Stimulated activated CD4-positive, alpha-beta T cell treated with anti-CD3 and anti-CD28 coated beads, Interleukin-4, amount 100 ng/mL, for 1 hour (primary cell): ENCODE measurements at regions not wholly inside any gene's neighbourhood (a gene's known extent, or its start where the extent isn't known, plus 50 kb on each side); places are given as distances from the start of the nearest gene placed in this dataset.
"Not testable (repeated sequence)": the region's sequence is repeated elsewhere in the genome, so short reads cannot be mapped to it uniquely, and the experiment has no call there.

Source experiments
- DNase-seq: peaks from one replicate; pipeline ENCODE4 v3.0.0-alpha.2; 2020

- DNase-seq: not testable (repeated sequence)
Observed at GRCh38 chr21:5138687-5139086, 5382.7 kb upstream of the TPTE start.

- not testable (repeated sequence) for DNase-seq
Observed at GRCh38 chr21:5139528-5139927, 5381.9 kb upstream of the TPTE start.

GRCh38 chr21:5143011-5143410 lies 5378.4 kb upstream of the TPTE start:
- not testable (repeated sequence) for DNase-seq

GRCh38 chr21:5144731-5145130 lies 5376.7 kb upstream of the TPTE start:
- not testable (repeated sequence) for DNase-seq

GRCh38 chr21:5147685-5148084 lies 5373.7 kb upstream of the TPTE start:
- DNase-seq: not testable (repeated sequence)

GRCh38 chr21:5149222-5149621 lies 5372.2 kb upstream of the TPTE start:
- not testable (repeated sequence) for DNase-seq

GRCh38 chr21:5153842-5154640 lies 5367.3 kb upstream of the TPTE start:
- DNase-seq: not testable (repeated sequence)

- peak; percentile 80 for DNase-seq
Observed at GRCh38 chr21:5154641-5154982, 5366.8 kb upstream of the TPTE start.

GRCh38 chr21:5162693-5163574 lies 5358.4 kb upstream of the TPTE start:
- DNase-seq: not testable (repeated sequence)

GRCh38 chr21:5165829-5166228 lies 5355.6 kb upstream of the TPTE start:
- DNase-seq: not testable (repeated sequence)
